H1 (cell line): ENCODE measurements at regions not wholly inside any gene's neighbourhood (a gene's known extent, or its start where the extent isn't known, plus 50 kb on each side); places are given as distances from the start of the nearest gene placed in this dataset.

Experiments used
- CTCF ChIA-PET: fragments of 300-600 bp; sonication (Branson Sonifier 250); formaldehyde crosslinking; loops from one replicate; lab custom pipeline; 2021; ENCODE audit not compliant: partially characterized antibody; lab: Charles Lee
- POLR2A ChIA-PET: fragments of 300-600 bp; sonication (Branson Sonifier 250); formaldehyde crosslinking; loops from one replicate; lab custom pipeline; 2021; ENCODE audit warnings: inconsistent platforms; ENCODE audit not compliant: partially characterized antibody; lab: Charles Lee
- DNase-seq, 2 experiments: peaks; one replicate each; pipeline versions ENCODE4 v3.0.0 to v3.0.0-alpha.2; 2010 to 2022; ENCODE audit warnings: low spot score in 2 of 2, low read depth in 1 of 2, mixed read lengths in 1 of 2
- FAIRE-seq: peaks from 2 replicates; lab custom pipeline; 2011; peaks lifted over from hg19 to GRCh38; lab: Jason Lieb, UNC
- H2AFZ ChIP-seq: 2 replicates; pipeline ENCODE4 v1.8.1; 2012; ENCODE audit warnings: low read length, inconsistent platforms
- H2AK5ac ChIP-seq: 2 replicates; pipeline ENCODE4 v1.6.1; 2013; ENCODE audit warnings: low read depth, low read length
- H2BK120ac ChIP-seq: replicated peaks from 2 replicates; pipeline ENCODE3; 2013; ENCODE audit warnings: low read depth, low read length, inconsistent platforms
- H2BK12ac ChIP-seq: 2 replicates; pipeline ENCODE4 v1.6.1; 2013; ENCODE audit warnings: low read depth, low read length
- H2BK15ac ChIP-seq: 2 replicates; pipeline ENCODE4 v1.6.1; 2013; ENCODE audit warnings: low read length
- H2BK20ac ChIP-seq: 2 replicates; pipeline ENCODE4 v1.6.1; 2013; ENCODE audit warnings: low read length
- H2BK5ac ChIP-seq: 2 replicates; pipeline ENCODE4 v1.6.1; 2013; ENCODE audit warnings: low read depth, low read length
- H3K14ac ChIP-seq: 2 replicates; pipeline ENCODE4 v1.6.1; 2013; ENCODE audit warnings: inconsistent platforms; ENCODE audit not compliant: insufficient read length
- H3K18ac ChIP-seq: 2 replicates; pipeline ENCODE4 v1.6.1; 2013; ENCODE audit warnings: low read length; ENCODE audit errors: extremely low read depth
- H3K23ac ChIP-seq: 2 replicates; pipeline ENCODE4 v1.6.1; 2013; ENCODE audit warnings: inconsistent platforms; ENCODE audit not compliant: insufficient read length
- H3K23me2 ChIP-seq: 2 replicates; pipeline ENCODE4 v1.6.1; 2013; ENCODE audit warnings: low read depth, low read length
- H3K27ac ChIP-seq: 2 replicates; pipeline ENCODE4 v1.6.1; 2011; ENCODE audit warnings: low read depth, low read length, inconsistent platforms
- H3K27me3 ChIP-seq, 4 experiments: replicated peaks in 1 of 4; 1 replicate in 1 of 4; 2 replicates in 3 of 4; pipeline versions ENCODE4 v1.6.1 to v1.8.1; 2011 to 2013; ENCODE audit warnings: low read length in 3 of 4, mild to moderate bottlenecking in 3 of 4, inconsistent platforms in 2 of 4, mixed read lengths in 2 of 4, moderate library complexity in 1 of 4; ENCODE audit not compliant: control insufficient read depth in 3 of 4, insufficient read depth in 3 of 4; ENCODE audit errors: extremely low read depth in 1 of 4
- H3K36me3 ChIP-seq, 4 experiments: 2 replicates each; pipeline versions ENCODE4 v1.6.1 to v1.8.1; 2011 to 2013; ENCODE audit warnings: mild to moderate bottlenecking in 4 of 4, low read length in 3 of 4, moderate library complexity in 2 of 4, control low read depth in 1 of 4, inconsistent platforms in 1 of 4; ENCODE audit not compliant: insufficient read depth in 4 of 4, control insufficient read depth in 2 of 4
- H3K4ac ChIP-seq: replicated peaks from 2 replicates; pipeline ENCODE3; 2013; ENCODE audit warnings: low read length, low read depth, mixed read lengths, inconsistent platforms; ENCODE audit not compliant: insufficient read length
- H3K4me1 ChIP-seq, 4 experiments: replicated peaks in 1 of 4; 1 replicate in 1 of 4; 2 replicates in 3 of 4; pipeline versions ENCODE4 v1.6.1 to v1.8.1; 2011 to 2013; ENCODE audit warnings: low read length in 3 of 4, inconsistent platforms in 2 of 4, mixed read lengths in 1 of 4; ENCODE audit not compliant: insufficient read depth in 4 of 4, control insufficient read depth in 3 of 4
- H3K4me2 ChIP-seq, 2 experiments: 2 replicates each; pipeline versions ENCODE4 v1.6.1 to v1.8.1; 2011 to 2013; ENCODE audit warnings: low read depth in 2 of 2, low read length in 2 of 2, control low read depth in 1 of 2, inconsistent platforms in 1 of 2, mild to moderate bottlenecking in 1 of 2; ENCODE audit not compliant: insufficient read depth in 1 of 2
- H3K4me3 ChIP-seq, 4 experiments: fragments of 200-600, 300-600 bp in 1 of 4; sonication (generic), shearing (Covaris generic), sonication (Bioruptor Twin) in 1 of 4; 2 replicates each; pipeline versions ENCODE4 v1.5.1 to v1.8.1; 2011 to 2016; ENCODE audit warnings: low read length in 4 of 4, low read depth in 3 of 4, control low read depth in 2 of 4, inconsistent platforms in 2 of 4, mild to moderate bottlenecking in 2 of 4, mixed read lengths in 1 of 4, moderate library complexity in 1 of 4; ENCODE audit not compliant: insufficient read depth in 2 of 4; ENCODE audit errors: extremely low read depth in 1 of 4
- H3K56ac ChIP-seq: replicated peaks from 2 replicates; pipeline ENCODE3; 2013; ENCODE audit warnings: low read depth, mild to moderate bottlenecking, mixed read lengths, low read length, inconsistent platforms; ENCODE audit not compliant: insufficient read length
- H3K79me1 ChIP-seq: 2 replicates; pipeline ENCODE4 v1.6.1; 2013; ENCODE audit warnings: low read depth, low read length, control low read depth
- H3K79me2 ChIP-seq, 2 experiments: 2 replicates each; pipeline versions ENCODE4 v1.6.1 to v1.8.1; 2012 to 2013; ENCODE audit warnings: low read length in 2 of 2, mild to moderate bottlenecking in 2 of 2, inconsistent platforms in 1 of 2; ENCODE audit not compliant: insufficient read depth in 2 of 2, control insufficient read depth in 1 of 2
- H3K9ac ChIP-seq, 4 experiments: replicated peaks in 1 of 4; 1 replicate in 1 of 4; 2 replicates in 3 of 4; pipeline versions ENCODE4 v1.6.1 to v1.8.1; 2011 to 2013; ENCODE audit warnings: low read depth in 3 of 4, low read length in 3 of 4, control low read depth in 2 of 4, mild to moderate bottlenecking in 2 of 4, moderate library complexity in 2 of 4, inconsistent platforms in 1 of 4; ENCODE audit errors: extremely low read depth in 1 of 4
- H3K9me3 ChIP-seq, 2 experiments: 2 replicates each; pipeline versions ENCODE4 v1.6.1 to v1.8.1; 2012 to 2013; ENCODE audit warnings: mild to moderate bottlenecking in 2 of 2, moderate library complexity in 2 of 2, control low read depth in 1 of 2, inconsistent platforms in 1 of 2, low read depth in 1 of 2, low read length in 1 of 2, mixed read lengths in 1 of 2; ENCODE audit not compliant: insufficient read depth in 2 of 2
- H4K20me1 ChIP-seq, 2 experiments: replicated peaks in 1 of 2; 2 replicates each; pipeline versions ENCODE3 to v1.8.1; 2011 to 2013; ENCODE audit warnings: inconsistent platforms in 2 of 2, low read length in 2 of 2, mild to moderate bottlenecking in 1 of 2; ENCODE audit not compliant: insufficient read depth in 2 of 2, control insufficient read depth in 1 of 2
- H4K5ac ChIP-seq: 2 replicates; pipeline ENCODE4 v1.6.1; 2013; ENCODE audit warnings: low read length, low read depth, mixed read lengths, inconsistent platforms; ENCODE audit not compliant: insufficient read length
- H4K8ac ChIP-seq: 2 replicates; pipeline ENCODE4 v1.8.0; 2013; ENCODE audit warnings: mild to moderate bottlenecking, moderate library complexity, low read length, inconsistent platforms; ENCODE audit not compliant: insufficient read depth; ENCODE audit errors: extremely low read depth
- H4K91ac ChIP-seq: replicated peaks from 2 replicates; pipeline ENCODE3; 2013; ENCODE audit warnings: low read length, mixed read lengths, inconsistent platforms; ENCODE audit not compliant: insufficient read length
- CEBPB ChIP-seq: IDR thresholded peaks from 2 replicates; pipeline ENCODE4 v1.6.1; 2012; ENCODE audit warnings: low read depth, low read length
- CREB1 ChIP-seq: IDR thresholded peaks from 2 replicates; pipeline ENCODE4 v1.6.1; 2012; ENCODE audit warnings: inconsistent platforms
- WGBS, 2 experiments: shearing (Covaris generic) in 1 of 2; methylation state at CpG; one replicate each; pipeline versions ENCODE4 v1.1.6 to v1.1.7; 2013 to 2015; ENCODE audit warnings: low lambda C conversion rate in 2 of 2, mixed read lengths in 2 of 2, inconsistent platforms in 1 of 2, low coverage in 1 of 2, missing lambda C conversion rate in 1 of 2; ENCODE audit not compliant: insufficient replicate concordance in 2 of 2, insufficient coverage in 1 of 2, insufficient read length in 1 of 2; ENCODE audit errors: extremely low coverage in 1 of 2, missing lambda C conversion rate in 1 of 2; 5-methylcytosine and 5-hydroxymethylcytosine counted together

DNA sequence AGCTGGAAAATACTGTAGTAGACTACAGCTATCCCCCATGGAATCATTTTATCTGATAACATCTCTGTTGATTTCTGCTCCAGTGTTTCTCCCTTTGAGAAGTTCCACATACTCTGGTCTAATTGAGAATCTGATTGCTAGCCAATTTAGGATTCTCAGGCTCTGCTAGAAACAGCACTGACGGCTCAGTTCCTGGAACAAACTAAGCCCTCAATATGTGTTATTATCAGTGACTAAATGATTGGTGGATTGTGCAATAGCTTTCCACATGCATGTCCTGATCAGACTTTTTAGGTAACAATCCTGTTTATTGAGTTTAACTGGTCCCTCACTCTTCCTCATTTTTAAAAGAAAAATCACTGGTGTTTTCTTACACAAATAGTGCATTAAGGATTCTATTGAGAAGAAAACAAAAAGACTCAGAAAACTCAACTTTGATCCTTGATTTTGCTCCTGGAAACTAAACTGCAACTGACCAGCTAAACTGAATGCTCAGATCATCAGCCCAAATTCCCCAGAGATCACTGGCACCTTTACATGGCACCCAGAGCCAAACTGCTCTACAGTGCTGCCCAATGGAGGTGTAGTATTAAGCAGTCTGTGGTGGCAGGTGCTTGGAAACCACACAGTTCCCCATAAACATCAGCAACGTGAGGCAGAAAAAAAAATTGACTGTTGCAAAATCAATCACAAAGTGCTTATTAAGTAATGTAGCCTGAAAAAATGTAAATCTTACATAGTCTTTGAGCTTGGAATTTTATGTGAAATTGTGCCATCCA, 423.7 kb downstream of the TOX3 start:
- H3K79me1 ChIP-seq: no peaks in the 10 kb centered on the region
- no peaks in the 10 kb centered on the region for H3K79me2 ChIP-seq
- no peak overlapping the region for H3K4ac ChIP-seq
- H2AFZ ChIP-seq: no peak overlapping the region
- H3K27me3 ChIP-seq: no peaks in the 10 kb centered on the region
- H3K27ac ChIP-seq: no peak overlapping the region
- H2BK15ac ChIP-seq: no peak overlapping the region
- H3K56ac ChIP-seq: no peak overlapping the region
- H3K4me3 ChIP-seq: no peak overlapping the region
- no peak overlapping the region for H3K18ac ChIP-seq
- no peaks in the 10 kb centered on the region for H3K36me3 ChIP-seq
- no peak overlapping the region for H3K14ac ChIP-seq
- H3K23me2 ChIP-seq: no peaks in the 10 kb centered on the region; the same call in 1 of the 2 replicates
- POLR2A ChIA-PET: no interaction called here
- FAIRE-seq (no peak), DNase-seq (no peak)
- no peak overlapping the region for H2BK20ac ChIP-seq
- H4K20me1 ChIP-seq: no peaks in the 10 kb centered on the region
- peaks cover 3 to 8% of the 10 kb centered on the region in 2 experiments for H3K9me3 ChIP-seq
- TF ChIP-seq CEBPB: peak; percentile 61
- TF ChIP-seq CREB1: no peak
- H3K4me1 ChIP-seq: peaks cover 0 to 3% (median 0%) of the 10 kb centered on the region in 4 experiments; a peak in 1 of 7 replicates
- no peak overlapping the region for H4K8ac ChIP-seq
- H4K91ac ChIP-seq: no peak overlapping the region
- H3K4me2 ChIP-seq: no peak overlapping the region
- 87% methylated on average over 2 of the region's 2 CpGs; no CpG with 5 or more reads in 1 of the 2 experiments for WGBS, 2 experiments
- H3K9ac ChIP-seq: no peak overlapping the region
- no peak overlapping the region for H2AK5ac ChIP-seq
- no peak overlapping the region for H3K23ac ChIP-seq
- no peak overlapping the region for H4K5ac ChIP-seq
- H2BK5ac ChIP-seq: no peak overlapping the region
- no peak overlapping the region for H2BK120ac ChIP-seq
- CTCF ChIA-PET: interaction anchor here (0.6 to 1.1 kb wide), 3 partner anchors 13 to 909 kb away, joined by 3 read pairs; no protein-coding TSS in a partner anchor
- H2BK12ac ChIP-seq: no peak overlapping the region
